Activated CD4-positive, alpha-beta T cell treated with anti-CD3 and anti-CD28 coated beads, Interleukin-2, amount 50 U/mL, for 1 hour (primary cell): ENCODE measurements at regions not wholly inside any gene's neighbourhood (a gene's known extent, or its start where the extent isn't known, plus 50 kb on each side); places are given as distances from the start of the nearest gene placed in this dataset.
"Not testable (repeated sequence)": the region's sequence is repeated elsewhere in the genome, so short reads cannot be mapped to it uniquely, and the experiment has no call there.

Experiments
- DNase-seq: peaks from one replicate; pipeline ENCODE4 v3.0.0-alpha.2; 2020

DNA sequence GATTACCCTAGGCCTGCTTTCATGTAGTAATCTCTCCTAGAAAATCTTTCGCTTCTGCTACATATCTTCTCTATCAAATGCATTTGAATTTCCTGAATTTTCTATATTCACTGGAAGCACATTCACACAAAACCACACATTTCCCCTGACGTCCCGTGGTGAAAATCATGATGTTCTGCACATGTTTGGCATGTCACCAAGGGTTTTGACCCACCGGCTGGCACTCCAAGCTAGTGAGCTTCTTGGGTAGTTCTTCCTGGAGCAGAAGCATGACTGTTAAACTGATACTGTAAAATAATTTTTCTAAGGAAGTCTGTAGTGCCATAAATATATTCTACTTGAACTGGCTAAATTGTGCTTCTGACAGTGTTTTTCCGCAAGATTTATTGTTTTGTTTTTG is 510.1 kb upstream of the SLC8A1 start:
- no peak for DNase-seq

DNA sequence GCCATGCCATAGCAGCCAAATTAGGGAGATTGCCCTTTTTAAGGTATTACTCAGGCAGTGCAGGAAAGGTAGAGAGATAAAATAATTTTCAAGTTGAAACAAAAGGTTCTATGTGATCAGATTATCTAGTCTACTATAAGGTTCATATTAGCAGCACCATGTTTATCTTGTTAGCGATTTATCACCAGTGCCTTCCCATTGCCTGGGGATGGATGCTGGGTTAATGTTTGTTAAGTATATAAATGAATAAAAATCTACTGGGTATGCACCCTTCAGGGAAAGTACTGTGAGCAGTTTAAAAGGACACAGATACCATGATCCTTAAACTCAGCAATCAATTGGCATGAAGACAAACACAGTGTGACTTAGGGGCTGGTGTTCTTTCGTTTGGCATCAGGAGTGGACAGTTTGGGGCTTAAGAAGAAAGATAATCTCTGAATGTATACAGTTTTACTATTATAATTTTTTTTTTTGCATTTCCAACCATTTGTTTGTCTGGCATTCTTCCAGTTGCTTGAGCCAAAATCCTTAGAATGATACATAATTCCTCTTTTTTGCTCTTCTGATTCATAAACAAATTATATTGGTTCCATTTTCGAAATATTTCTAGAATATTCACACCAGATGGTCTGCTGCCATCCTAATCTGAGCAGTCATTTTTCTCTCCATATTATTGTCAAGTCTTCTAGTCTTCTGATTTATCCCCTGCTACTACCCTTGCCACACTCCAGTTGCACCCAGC is 512.8 kb upstream of the SLC8A1 start:
- no peak for DNase-seq

DNA sequence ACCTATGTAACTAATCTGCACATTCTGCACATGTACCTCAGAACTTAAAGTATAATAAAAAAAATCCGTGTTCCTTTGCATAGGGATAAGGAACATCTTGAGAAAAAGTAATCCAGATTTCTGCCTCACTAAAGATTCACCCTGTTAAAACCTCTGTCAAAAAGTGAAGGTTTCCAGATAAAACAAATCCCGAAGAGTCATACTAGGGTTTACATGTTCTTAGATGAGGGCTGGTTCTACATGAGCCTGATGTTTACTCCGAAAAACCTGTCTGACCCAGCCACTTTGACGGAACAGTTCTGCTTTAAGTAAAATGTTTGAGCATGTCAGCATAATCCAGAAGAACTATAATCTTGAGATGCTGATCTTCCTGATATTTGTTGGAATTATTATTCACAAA is 515.6 kb upstream of the SLC8A1 start:
- DNase-seq: no peak

DNA sequence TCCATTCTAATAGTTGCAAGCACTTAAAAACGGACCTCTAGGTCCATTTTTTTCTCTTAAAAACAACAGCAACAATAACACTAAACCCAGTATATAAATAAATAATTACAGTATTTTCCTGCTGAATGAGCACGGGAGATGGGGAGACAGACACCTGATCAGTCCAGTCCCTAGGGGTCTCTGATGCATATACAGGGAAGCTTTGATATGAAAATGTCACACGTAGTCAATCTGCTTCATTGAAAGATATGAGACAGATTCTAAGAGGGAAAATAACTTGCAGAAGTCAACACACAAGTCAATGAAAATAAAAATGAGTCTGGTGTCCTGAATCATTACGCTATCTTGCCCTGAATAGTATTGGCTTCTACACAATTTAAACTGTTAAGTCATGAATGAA is 523.3 kb upstream of the SLC8A1 start:
- no peak for DNase-seq

DNA sequence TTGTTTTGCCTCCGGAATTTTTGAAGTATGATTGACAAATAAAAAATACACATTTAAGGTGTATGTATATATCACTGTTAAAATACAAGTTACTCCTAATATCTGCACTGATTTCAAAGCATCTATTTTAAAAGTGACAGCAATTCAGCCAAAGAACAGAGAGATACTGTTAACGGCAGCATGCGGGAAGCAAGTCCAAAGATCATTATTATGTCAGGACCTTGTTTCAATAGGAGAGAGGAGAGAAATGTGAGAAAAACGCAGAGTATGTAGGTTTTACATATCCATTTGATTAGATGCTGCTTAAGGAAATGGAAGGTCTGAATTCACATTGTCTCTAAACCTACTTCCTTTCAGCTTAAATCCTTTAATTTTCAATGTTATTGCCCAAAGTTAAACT is 545.5 kb upstream of the SLC8A1 start:
- DNase-seq: no peak

DNA sequence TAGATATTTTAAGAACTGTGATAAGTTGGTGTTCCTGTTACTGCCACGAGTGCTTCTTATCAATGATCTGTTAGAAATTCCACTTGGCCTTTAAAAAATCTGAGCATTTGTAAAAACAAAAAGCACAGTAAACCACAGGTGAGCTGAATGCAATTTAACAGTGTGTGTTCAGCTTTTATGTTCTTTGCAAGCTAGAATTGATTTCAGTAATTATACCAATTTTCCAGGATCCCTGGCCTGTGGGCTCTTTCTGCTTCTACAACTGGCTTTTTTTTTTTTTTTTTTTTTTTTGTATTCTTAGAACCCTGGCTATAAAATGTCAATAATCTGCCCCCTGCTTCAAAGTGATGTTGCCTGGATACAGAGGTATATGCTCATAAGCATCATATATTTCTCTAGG is 548.5 kb upstream of the SLC8A1 start:
- DNase-seq: no peak

DNA sequence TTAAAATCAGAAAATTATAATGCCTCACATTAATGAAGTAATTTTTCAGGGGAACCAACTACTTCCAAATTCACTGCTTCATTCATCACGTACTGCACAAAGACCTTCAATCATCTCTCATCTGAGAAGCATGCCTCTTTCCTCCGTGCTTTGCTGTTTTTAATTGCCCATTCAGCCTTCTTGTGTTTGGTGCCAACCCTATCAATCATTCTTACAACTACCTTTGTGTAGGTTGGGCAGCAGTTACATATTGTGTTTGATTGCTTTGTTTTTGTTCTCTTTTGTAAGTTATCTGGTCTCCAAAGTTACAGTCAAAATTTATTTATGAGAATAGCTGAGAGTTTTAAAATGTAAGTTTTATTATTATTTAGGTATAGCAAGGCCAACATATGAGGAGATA is 549.0 kb upstream of the SLC8A1 start:
- DNase-seq: no peak

- DNase-seq: no peak
These were observed 552.8 kb upstream of the SLC8A1 start for GRCh38 chr2:41004700-41005099.

GRCh38 chr2:41020358-41020757 is 568.5 kb upstream of the SLC8A1 start:
- DNase-seq: no peak

GRCh38 chr2:41024816-41025215 is 572.9 kb upstream of the SLC8A1 start:
- DNase-seq: no peak

GRCh38 chr2:41026613-41027012 is 574.7 kb upstream of the SLC8A1 start:
- DNase-seq: no peak

DNA sequence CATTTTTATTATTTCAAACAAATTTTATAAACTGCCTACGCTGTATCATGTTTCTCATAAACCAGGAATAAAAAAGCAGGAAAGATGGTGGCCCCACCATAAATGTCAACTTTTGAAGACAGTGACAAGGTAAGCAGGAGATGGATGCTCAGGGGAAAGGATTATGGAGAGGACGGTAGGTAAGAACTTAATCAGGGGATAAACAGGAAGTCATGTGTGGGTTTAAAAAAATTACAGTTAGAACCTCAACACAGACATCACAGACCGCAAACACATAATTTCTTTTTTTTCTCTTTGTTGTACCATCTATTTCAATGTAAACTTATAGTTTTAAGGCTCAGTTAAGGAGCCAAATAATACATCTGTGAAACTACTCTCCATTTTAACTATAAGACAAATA is 575.2 kb upstream of the SLC8A1 start:
- no peak for DNase-seq

- DNase-seq: no peak
These were observed 579.4 kb upstream of the SLC8A1 start for GRCh38 chr2:41031282-41031681.

GRCh38 chr2:41032715-41033114 is 580.8 kb upstream of the SLC8A1 start:
- no peak for DNase-seq

DNA sequence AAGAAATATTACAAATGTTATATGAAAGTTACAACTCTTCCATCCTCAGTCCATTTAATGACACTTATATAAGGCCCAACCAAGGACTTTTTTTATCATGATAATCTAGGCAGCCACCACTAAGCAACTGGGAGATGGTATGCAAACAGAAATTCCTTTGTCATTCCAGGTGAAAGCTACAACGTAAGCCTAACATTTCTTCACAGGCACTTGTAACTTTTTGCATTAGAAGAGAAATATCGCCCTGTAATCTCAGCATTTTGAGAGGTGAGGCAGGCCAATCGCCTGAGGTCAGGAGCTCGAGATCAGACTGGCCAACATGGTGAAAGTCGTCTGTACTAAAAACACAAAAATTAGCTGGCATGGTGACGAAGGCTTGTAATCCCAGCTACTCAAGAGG is 581.2 kb upstream of the SLC8A1 start:
- DNase-seq: no peak

DNA sequence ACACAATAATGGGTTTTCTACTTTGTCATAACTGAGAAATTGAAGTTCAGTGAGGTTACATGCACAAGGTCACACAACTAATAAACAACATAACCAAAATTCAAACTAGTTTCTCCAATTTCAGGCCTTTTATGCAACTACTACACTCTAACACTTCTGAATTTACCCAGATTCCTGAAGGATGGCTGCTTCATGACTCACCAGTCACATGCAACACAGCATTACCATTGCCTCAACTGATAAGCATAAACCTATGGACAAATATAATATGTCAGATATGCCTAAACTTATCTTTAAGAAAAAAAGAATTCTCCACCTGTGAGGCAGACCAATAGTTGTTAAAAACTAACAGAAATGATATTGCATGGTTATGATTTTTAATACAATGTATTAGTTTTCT is 586.5 kb upstream of the SLC8A1 start:
- no peak for DNase-seq

GRCh38 chr2:41039750-41040149 is 587.9 kb upstream of the SLC8A1 start:
- not testable (repeated sequence) for DNase-seq

- DNase-seq: no peak
These were observed 589.1 kb upstream of the SLC8A1 start for GRCh38 chr2:41040782-41041520.

DNA sequence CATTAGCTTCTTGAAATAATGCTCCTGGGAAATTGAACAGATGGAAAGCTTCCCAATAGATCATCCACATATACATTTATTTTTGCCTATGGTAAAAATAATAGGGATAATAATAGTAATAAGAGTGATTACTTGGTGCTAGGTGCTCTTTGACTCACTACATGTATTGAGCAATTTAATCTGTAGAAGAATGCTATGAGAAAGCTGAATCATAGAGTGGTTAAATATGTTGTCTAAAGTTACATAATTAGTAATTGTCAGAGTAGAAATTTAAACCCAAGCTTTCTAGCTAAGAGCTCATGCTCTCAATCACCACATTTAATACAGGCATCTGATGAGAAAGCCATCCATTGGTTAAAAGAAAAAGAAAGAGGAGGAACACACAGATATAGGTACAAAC is 590.5 kb upstream of the SLC8A1 start:
- DNase-seq: no peak

DNA sequence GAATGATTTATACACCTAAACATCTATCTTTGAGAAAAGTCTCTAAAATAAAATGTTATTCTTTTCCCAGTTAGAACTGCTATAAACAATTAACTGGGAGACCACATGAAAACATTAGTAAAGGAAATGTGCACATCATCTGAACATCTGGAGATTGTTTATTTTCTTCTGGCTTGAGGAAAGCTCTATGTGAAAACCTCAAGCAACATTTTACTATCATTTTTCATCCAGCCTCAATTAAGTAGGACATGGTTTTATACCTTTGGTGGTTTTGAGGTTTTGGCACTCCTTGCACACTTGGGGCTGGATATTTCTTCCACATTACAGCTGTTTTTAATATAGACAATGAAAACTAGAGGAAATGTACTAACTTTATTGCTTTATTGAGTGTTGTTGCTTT is 609.5 kb upstream of the SLC8A1 start:
- no peak for DNase-seq

GRCh38 chr2:41062336-41062735 is 610.4 kb upstream of the SLC8A1 start:
- no peak for DNase-seq

GRCh38 chr2:41066168-41066567 is 614.3 kb upstream of the SLC8A1 start:
- no peak for DNase-seq

GRCh38 chr2:41068740-41069139 is 616.9 kb upstream of the SLC8A1 start:
- no peak for DNase-seq

- no peak for DNase-seq
These were observed 626.5 kb upstream of the SLC8A1 start for GRCh38 chr2:41078341-41078740.

- DNase-seq: no peak
These were observed 627.1 kb upstream of the SLC8A1 start for GRCh38 chr2:41079011-41079410.
